NCI-H128 (cell line): ENCODE measurements at regions not wholly inside any gene's neighbourhood (a gene's known extent, or its start where the extent isn't known, plus 50 kb on each side); places are given as distances from the start of the nearest gene placed in this dataset.

Experiments used
- DNase-seq: peaks from one replicate; lab custom pipeline; 2025; ENCODE audit not compliant: unreplicated experiment; lab: John Stamatoyannopoulos, UW

GRCh38 chr13:91155512-91156114 is 191.9 kb upstream of the MIR17HG start:
- DNase-seq = no peak

- no peak for DNase-seq
These were observed 190.0 kb upstream of the MIR17HG start for GRCh38 chr13:91157273-91158016.

DNA sequence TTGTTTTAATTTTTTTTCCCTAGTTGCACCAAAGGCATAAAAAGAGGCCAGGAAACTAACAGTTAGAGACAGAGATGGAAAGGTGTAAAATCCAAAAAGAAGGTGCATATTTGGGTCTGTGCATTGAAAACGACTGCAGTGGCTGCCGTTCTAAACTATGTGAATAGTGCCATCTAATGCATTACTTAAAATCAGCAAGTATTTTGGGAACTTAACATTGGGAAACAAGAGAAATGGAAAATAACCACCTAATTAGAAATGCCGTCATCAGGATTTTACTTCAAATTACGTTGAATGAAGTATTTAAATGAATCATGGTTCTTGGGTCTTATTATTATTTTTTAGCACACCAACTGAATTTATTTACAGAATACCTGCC is 189.5 kb upstream of the MIR17HG start:
- no peak for DNase-seq

DNA sequence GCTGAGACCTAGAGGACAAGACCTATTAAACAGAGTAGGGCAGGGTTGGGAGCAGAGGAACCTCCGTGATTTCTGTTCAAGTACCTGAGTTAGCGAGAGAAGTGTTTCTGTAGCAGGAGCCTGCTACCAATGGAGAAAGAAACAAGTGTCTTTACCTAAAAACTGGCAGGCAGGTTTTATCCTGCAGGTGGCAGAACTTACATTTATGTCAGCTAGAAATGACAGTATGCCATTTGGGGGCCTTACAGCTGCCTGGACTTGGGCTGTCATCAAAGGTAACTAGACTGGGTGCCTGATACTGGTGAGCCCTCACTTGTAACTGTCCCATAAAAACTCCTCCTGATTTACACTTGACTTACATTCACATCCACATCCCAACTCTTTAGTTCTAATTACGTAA is 185.3 kb upstream of the MIR17HG start:
- no peak for DNase-seq

- DNase-seq = no peak
These were observed 184.9 kb upstream of the MIR17HG start for GRCh38 chr13:91162589-91162988.

- DNase-seq = no peak
These were observed 181.7 kb upstream of the MIR17HG start for GRCh38 chr13:91165758-91166157.

- DNase-seq = no peak
These were observed 180.6 kb upstream of the MIR17HG start for GRCh38 chr13:91166714-91167511.

DNA sequence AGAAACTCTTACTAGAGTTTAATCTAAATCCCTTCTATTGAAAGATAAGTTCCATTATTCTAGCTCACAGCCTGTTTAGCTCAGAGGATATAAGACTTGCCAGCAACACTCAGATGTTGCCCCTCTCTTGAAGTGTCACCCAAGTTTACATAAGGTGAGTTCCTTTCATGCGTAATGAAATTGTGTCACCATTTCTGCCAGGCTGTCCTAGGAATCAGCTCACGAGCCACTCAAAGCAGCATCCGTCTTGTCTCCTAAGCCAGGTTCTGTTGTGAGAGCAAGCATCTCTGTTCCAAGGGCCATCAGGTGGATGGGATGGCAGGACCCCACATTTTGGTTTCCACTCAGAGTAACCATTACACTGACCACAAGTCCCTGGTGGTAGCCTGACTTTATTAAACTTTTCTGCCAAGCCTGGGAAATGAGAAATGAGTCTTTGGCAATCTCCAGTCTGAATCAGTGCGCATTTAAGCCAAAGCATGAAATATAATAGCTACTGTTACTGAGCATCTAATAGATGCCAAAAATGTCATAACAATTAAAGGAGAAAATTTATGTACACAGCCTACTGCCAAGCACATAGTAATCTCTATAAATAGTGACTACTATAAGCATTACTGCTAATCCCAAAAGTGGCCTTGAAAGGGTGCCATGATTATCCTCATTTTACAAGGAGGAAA is 179.6 kb upstream of the MIR17HG start:
- DNase-seq = no peak

GRCh38 chr13:91168386-91168711 is 179.1 kb upstream of the MIR17HG start:
- no peak for DNase-seq

GRCh38 chr13:91169321-91170050 is 178.0 kb upstream of the MIR17HG start:
- DNase-seq = no peak

- DNase-seq = no peak
These were observed 175.3 kb upstream of the MIR17HG start for GRCh38 chr13:91172160-91172559.

- no peak for DNase-seq
These were observed 172.5 kb upstream of the MIR17HG start for GRCh38 chr13:91174886-91175501.

- DNase-seq = no peak
These were observed 169.4 kb upstream of the MIR17HG start for GRCh38 chr13:91178099-91178498.

- DNase-seq = no peak
These were observed 165.6 kb upstream of the MIR17HG start for GRCh38 chr13:91181892-91182291.

DNA sequence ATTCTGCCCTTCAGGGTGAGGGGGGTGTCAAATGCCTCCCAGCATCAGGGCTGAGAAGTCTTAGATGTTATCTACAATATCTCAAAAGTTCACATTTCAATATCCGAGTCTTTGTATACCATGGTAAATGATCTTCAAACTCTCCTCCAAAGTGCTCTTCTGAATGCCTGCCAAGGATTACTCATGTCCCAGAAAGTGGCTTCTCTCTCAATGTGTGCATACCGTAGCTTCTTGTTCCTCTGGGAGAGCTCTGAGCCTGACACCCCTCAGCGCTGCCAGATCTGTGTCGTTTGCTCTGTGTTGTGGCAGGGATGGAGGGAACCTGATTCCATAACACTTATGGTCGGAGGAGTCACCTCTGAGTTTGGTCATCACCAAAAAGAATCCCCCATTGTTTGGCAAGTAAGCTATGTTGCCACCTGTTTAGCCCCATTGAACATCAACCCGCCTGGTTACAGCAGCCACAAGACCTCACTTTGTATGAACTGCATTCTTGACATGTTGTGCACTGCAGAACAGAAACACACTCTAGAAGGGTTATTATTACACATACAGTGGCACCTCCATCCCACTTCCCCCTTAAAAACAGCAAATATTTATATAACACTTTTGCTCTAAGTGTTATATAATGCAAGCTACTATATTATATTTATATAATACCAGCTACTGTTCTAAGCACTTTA is 163.1 kb upstream of the MIR17HG start:
- no peak for DNase-seq

- no peak for DNase-seq
These were observed 162.1 kb upstream of the MIR17HG start for GRCh38 chr13:91185294-91185863.

DNA sequence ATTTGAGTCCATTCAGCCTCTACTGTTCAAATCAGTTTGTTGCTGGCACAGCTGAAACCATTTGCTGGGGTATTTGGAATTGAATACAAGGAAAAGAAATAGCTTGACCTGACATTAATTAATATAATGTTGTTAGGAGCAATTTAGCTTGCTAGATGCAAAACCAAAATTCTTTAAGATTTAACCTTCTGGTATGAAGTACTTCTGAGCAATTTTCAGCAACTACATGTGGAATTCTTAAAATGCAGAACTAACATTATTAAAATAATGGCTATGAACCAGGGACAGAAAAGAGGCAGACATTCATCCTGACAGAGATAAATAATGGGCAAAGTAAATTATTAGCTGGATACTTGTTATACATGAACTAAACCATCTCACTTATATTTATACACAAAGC is 160.0 kb upstream of the MIR17HG start:
- DNase-seq = no peak

DNA sequence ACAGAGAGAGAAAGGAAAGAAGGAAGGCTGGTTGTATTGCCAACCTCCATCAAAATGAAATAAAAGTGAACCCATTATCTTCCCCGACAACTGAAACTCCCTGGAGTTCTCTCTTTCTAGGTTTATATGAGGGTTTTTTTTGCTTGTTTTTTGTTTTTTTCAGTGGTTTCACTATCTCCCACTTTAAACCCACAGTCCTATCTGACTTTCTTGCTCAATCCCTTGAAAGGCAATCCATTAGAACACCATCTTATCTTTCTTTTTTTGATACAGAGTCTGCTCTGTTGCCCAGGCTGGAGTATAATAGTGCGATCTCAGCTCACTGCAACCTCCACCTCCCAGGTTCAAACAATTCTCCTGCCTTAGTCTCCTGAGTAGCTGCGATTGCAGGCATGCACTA is 158.0 kb upstream of the MIR17HG start:
- DNase-seq = no peak

DNA sequence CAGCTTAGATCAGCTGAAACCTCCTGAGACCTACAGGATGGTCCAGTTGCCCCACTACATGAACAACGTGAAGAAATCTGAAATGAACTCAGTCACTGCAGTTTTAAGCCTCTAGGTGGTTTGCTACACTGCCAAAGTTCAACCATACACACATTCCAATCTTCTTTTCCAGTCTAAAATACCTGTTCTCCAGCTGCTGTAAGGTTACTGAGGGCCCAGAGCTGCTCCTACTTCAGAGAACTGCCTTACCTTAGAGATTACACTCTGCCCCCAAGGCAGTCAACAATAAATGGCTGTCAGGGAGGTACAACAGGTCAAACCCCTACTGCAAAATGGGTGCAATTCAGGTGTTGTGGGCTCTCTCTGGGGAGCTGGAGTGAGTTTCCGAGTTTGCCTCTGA is 154.1 kb upstream of the MIR17HG start:
- DNase-seq = no peak

GRCh38 chr13:91195789-91196188 is 151.7 kb upstream of the MIR17HG start:
- no peak for DNase-seq
